H1 (cell line): ENCODE measurements at regions not wholly inside any gene's neighbourhood (a gene's known extent, or its start where the extent isn't known, plus 50 kb on each side); places are given as distances from the start of the nearest gene placed in this dataset.

ENCODE experiments used
- EZH2 ChIP-seq: fragments of 200-600 bp; sonication (generic); IDR thresholded peaks from 2 replicates; pipeline ENCODE4 v1.7.1; 2012; ENCODE audit warnings: low read depth, mild to moderate bottlenecking, moderate library complexity, low read length, inconsistent platforms; ENCODE audit not compliant: severe bottlenecking
- MAX ChIP-seq: IDR thresholded peaks from 2 replicates; pipeline ENCODE4 v1.6.1; 2012; ENCODE audit warnings: inconsistent platforms
- SAP30 ChIP-seq: fragments of 300-600 bp; sonication (generic); IDR thresholded peaks from 2 replicates; pipeline ENCODE4 v1.7.1; 2012; ENCODE audit warnings: low read length, moderate library complexity, mild to moderate bottlenecking, inconsistent platforms; ENCODE audit not compliant: insufficient read depth, insufficient replicate concordance
- SRF ChIP-seq: IDR thresholded peaks from 2 replicates; pipeline ENCODE4 v1.6.1; 2011; ENCODE audit warnings: mild to moderate bottlenecking, low read depth, low read length, moderate library complexity
- ZNF274 ChIP-seq: IDR thresholded peaks from 2 replicates; pipeline ENCODE4 v1.7.0; 2012; ENCODE audit warnings: low read length, borderline replicate concordance; ENCODE audit errors: extremely low read depth

GRCh38 chr5:158283397-158283796 lies 424.5 kb upstream of the CLINT1 start (continued):
- TF ChIP-seq EZH2 (no peak), SRF (no peak), ZNF274 (no peak), MAX (no peak), SAP30 (no peak)
